ENCODE measurements at regions not wholly inside any gene's neighbourhood (a gene's known extent, or its start where the extent isn't known, plus 50 kb on each side); places are given as distances from the start of the nearest gene placed in this dataset.

DNA sequence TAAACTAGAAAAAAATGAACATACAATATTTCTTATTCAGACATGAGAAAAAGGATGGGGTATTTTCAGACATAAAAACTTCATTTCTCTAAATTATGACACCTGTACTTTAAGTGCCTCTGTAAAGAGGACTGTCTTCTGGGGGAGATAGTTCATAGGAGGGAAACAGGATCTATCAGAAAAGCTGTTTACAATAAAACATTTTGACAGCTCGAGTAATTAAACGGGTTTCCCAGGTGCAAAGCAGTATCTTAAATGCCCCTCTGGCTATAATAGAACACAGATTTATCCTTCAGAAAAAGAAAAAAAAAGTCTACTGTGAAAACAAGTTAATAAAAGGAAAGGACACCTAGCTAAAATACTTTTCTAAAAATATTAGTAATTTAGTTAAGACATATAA is 311.4 kb upstream of the UBE2E3 start:
- TF ChIP-seq, protein P1, sequence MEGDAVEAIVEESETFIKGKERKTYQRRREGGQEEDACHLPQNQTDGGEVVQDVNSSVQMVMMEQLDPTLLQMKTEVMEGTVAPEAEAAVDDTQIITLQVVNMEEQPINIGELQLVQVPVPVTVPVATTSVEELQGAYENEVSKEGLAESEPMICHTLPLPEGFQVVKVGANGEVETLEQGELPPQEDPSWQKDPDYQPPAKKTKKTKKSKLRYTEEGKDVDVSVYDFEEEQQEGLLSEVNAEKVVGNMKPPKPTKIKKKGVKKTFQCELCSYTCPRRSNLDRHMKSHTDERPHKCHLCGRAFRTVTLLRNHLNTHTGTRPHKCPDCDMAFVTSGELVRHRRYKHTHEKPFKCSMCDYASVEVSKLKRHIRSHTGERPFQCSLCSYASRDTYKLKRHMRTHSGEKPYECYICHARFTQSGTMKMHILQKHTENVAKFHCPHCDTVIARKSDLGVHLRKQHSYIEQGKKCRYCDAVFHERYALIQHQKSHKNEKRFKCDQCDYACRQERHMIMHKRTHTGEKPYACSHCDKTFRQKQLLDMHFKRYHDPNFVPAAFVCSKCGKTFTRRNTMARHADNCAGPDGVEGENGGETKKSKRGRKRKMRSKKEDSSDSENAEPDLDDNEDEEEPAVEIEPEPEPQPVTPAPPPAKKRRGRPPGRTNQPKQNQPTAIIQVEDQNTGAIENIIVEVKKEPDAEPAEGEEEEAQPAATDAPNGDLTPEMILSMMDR (IDR thresholded peaks at IDR 0.05 in 2 of 3, conservative IDR thresholded peaks at IDR 0.05 in 1 of 3; ENCODE audit: borderline replicate concordance in 1 of 3, insufficient read depth in 1 of 3, low read depth in 2 of 3, low read length in 2 of 3): no peak
- no peak for TF ChIP-seq CEBPB (IDR thresholded peaks at IDR 0.05; ENCODE audit: low read depth)
